Right lobe of liver (tissue), 6 donors: ENCODE measurements at regions not wholly inside any gene's neighbourhood (a gene's known extent, or its start where the extent isn't known, plus 50 kb on each side); places are given as distances from the start of the nearest gene placed in this dataset.

Experiments used
- ATAC-seq, 4 donors: fragments of 200-7000 bp; cut with Tn5 transposase; one replicate each; pipeline ENCODE4 v1.9.1; 2020; ENCODE audit warnings: mild to moderate bottlenecking in 4 of 4, moderate library complexity in 4 of 4
- DNase-seq, 3 donors: peaks; one replicate each; pipeline ENCODE4 v3.0.0-alpha.2; 2020
- H3K27ac ChIP-seq, 3 donors: fragments of 200-600 bp; one replicate each; pipeline ENCODE4 v1.8.0; 2022
- H3K27me3 ChIP-seq, 2 donors: fragments of 200-600 bp; one replicate each; pipeline ENCODE4 v1.8.0; 2022
- H3K36me3 ChIP-seq, 4 donors: fragments of 200-600 bp; sonication (generic) in 1 of 4; one replicate each; pipeline versions ENCODE4 v1.5.1 to v1.8.0; 2017 to 2022; ENCODE audit warnings: control low read depth in 1 of 4
- H3K4me1 ChIP-seq, 4 donors: fragments of 200-600 bp; sonication (generic) in 1 of 4; one replicate each; pipeline versions ENCODE4 v1.5.1 to v1.8.0; 2017 to 2022; ENCODE audit warnings: control low read depth in 1 of 4
- H3K4me3 ChIP-seq, 3 donors: fragments of 200-600 bp; one replicate each; pipeline ENCODE4 v1.8.0; 2022
- H3K9me3 ChIP-seq, 4 donors: fragments of 200-600 bp; sonication (generic) in 1 of 4; one replicate each; pipeline versions ENCODE4 v1.5.1 to v1.8.0; 2017 to 2022; ENCODE audit warnings: control low read depth in 1 of 4
- CTCF ChIP-seq, 4 donors: fragments of 200-600 bp in 3 of 4; fragments of 450-650 bp in 1 of 4; IDR thresholded peaks; one replicate each; pipeline versions ENCODE4 v1.5.1 to v1.8.0; 2016 to 2022; ENCODE audit warnings: antibody characterized with exemption in 4 of 4, mild to moderate bottlenecking in 2 of 4
- POLR2A ChIP-seq: fragments of 450-650 bp; IDR thresholded peaks from one replicate; pipeline ENCODE4 v1.6.1; 2017; ENCODE audit warnings: antibody characterized with exemption, mild to moderate bottlenecking
- WGBS: methylation state at CpG from one replicate; pipeline ENCODE4 v1.1.6; 2018; ENCODE audit warnings: low coverage, low lambda C conversion rate; ENCODE audit not compliant: insufficient coverage; ENCODE audit errors: missing lambda C conversion rate; 5-methylcytosine and 5-hydroxymethylcytosine counted together
- intact Hi-C, 2 donors: fragments of 100-400 bp; cut with DNase I; formaldehyde crosslinking; loops; one replicate each; pipeline versions ENCODE4 v1.11.2 to v1.14.1; 2022
- donor health status: DM: no; HTN: yes; CAD: no.
- donor health status: DM: no; HTN: no; CAD: no.
- donor health status: DM: no; HTN: no; CAD: no.
- donor health status: DM: no; HTN: yes; CAD: no.
- donor health status: DM: no; HTN: yes; CAD: no.

DNA sequence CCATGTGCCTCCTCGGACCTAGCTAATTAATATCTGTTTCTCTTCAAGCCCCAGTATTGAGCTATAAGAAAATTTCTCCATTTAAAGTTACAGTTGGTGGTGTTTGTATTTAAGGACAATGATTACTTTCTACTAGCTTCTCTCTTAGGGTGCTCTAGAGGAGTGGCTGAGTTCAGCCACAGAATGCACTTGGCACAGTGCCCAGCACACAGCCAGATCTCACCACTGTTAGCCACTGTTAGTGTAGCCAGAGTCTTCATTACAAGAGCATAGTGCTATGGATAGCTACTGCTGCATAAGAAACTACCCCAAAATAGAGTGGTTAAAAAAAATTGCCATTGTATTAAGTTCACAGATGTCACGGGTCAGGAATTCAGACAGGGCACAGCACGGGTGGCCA lies 421.3 kb downstream of the BCOR start:
- no peaks in the 10 kb centered on the region for H3K9me3 ChIP-seq
- ATAC-seq (no peak), DNase-seq (no peak)
- no peak overlapping the region for H3K4me3 ChIP-seq
- no peaks in the 10 kb centered on the region for H3K36me3 ChIP-seq
- intact Hi-C loops, result no loop called here
- no peaks in the 10 kb centered on the region for H3K27me3 ChIP-seq
- WGBS, result 58% methylated on average over 3 of the region's 3 CpGs
- peaks cover 0 to 15% (median 0%) of the 10 kb centered on the region in 4 donors for H3K4me1 ChIP-seq
- TF ChIP-seq POLR2A (no peak), CTCF (IDR thresholded peaks at IDR 0.05) (no peak)
- no peak overlapping the region for H3K27ac ChIP-seq

DNA sequence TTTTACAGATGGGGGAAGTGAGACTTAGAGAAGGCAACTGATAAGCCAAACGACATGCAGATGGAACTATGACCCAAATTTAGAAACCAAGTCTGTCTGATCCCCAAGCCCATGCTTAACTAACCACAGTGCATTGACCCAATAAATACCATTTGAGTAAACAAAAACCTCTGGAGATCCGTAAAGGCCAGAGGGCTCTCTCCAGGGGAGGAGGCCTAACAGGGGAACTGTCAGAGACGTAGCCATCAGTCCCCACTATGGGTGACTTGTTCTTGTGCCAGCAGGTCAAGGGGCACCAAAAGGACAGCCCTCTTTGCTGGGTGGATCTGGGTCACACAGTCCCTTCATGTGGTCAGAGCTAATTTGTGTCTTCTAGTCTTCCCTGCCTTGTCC lies 420.2 kb downstream of the BCOR start:
- ATAC-seq (peak; percentile 32 to 67 (median 44)), DNase-seq (peak in 1 of 3 donors; percentile 48)
- peaks cover 0 to 19% (median 0%) of the 10 kb centered on the region in 4 donors for H3K4me1 ChIP-seq
- no peaks in the 10 kb centered on the region for H3K36me3 ChIP-seq
- intact Hi-C loops, result no loop called here
- no peaks in the 10 kb centered on the region for H3K9me3 ChIP-seq
- no peaks in the 10 kb centered on the region for H3K27me3 ChIP-seq
- H3K4me3 ChIP-seq, result no peak overlapping the region
- no peak for TF ChIP-seq CTCF (IDR thresholded peaks at IDR 0.05)
- TF ChIP-seq POLR2A, result no peak
- H3K27ac ChIP-seq, result no peak overlapping the region
- WGBS, result 33% methylated on average over 2 of the region's 3 CpGs

DNA sequence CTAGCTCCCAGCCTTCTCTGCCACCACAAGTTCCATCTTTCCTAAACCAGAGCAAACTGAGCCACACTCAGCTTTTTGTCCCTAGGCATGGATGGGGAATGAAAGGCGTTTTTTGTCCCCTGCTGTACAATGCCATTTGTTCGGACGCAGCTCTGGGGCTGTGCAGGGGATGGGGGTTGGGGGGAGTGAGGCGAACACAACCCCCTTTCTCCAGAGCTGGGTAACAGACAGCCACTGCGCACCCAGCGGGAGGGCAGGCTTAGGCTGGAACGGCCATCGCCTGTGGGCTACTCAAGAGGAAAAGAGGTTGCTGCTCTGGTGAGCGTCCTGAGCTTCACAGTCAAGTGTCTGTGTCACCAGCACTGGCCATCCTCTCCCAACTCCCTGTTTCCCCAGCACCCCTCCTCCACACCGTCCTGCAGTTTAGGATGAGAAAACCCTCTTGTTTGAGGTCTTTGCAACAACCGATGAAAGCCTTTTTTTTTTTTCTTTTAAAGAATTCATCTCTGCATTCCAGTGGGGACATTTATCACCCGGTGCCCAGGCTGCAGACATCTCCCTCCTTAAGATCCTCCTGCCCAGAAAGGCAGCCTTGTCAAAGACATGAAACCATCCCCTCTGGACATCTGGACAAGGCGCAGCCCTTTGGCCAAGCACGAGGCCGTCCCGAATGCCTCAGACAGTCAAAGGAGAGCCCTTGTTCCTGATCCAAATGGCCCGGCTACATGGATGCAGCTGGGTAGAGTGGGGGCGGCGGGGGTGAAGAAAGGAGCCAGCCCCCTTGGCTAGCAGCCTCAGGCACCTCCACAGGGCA lies 419.6 kb downstream of the BCOR start:
- ATAC-seq, result no peak

DNA sequence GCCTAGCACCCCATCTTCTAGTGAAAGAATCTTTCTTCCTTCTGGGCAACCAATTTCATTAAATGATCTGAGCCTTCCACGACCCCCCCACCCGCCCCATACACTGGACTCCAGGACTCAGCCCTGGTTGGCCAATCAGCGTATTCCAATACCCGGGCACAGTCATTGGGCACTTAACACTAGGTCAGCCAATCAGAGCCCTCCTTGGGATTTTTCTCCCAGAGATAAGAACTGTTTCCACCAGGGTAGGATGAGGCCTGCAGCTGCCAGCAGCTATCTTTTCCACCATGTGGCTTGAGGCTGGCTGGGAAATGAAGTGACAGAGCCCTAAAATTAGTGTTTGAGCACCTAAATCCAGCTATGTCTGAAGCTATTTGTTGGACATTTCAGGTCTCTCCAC lies 418.8 kb downstream of the BCOR start:
- intact Hi-C loops, result no loop called here
- no peak overlapping the region for H3K27ac ChIP-seq
- H3K4me1 ChIP-seq, result peaks cover 0 to 19% (median 0%) of the 10 kb centered on the region in 4 donors
- ATAC-seq (no peak), DNase-seq (no peak)
- no peak overlapping the region for H3K4me3 ChIP-seq
- WGBS, result 73% methylated on average over 4 of the region's 4 CpGs
- H3K36me3 ChIP-seq, result no peaks in the 10 kb centered on the region
- H3K9me3 ChIP-seq, result no peaks in the 10 kb centered on the region
- TF ChIP-seq POLR2A (no peak), CTCF (IDR thresholded peaks at IDR 0.05) (no peak)
- H3K27me3 ChIP-seq, result no peaks in the 10 kb centered on the region

More for the DNA sequence above, 419.6 kb downstream of the BCOR start:
- intact Hi-C loops, result no loop called here
- H3K4me1 ChIP-seq, result peaks cover 0 to 19% (median 0%) of the 10 kb centered on the region in 4 donors
- TF ChIP-seq POLR2A (no peak), CTCF (IDR thresholded peaks at IDR 0.05) (no peak)
- no peak overlapping the region for H3K4me3 ChIP-seq
- WGBS, result 70% methylated on average over 8 of the region's 19 CpGs
- no peaks in the 10 kb centered on the region for H3K36me3 ChIP-seq
- DNase-seq, result no peak
- no peaks in the 10 kb centered on the region for H3K27me3 ChIP-seq
- H3K9me3 ChIP-seq, result no peaks in the 10 kb centered on the region
- no peak overlapping the region for H3K27ac ChIP-seq
